Umbilical cord (tissue), 1 donor: ENCODE measurements at regions not wholly inside any gene's neighbourhood (a gene's known extent, or its start where the extent isn't known, plus 50 kb on each side); places are given as distances from the start of the nearest gene placed in this dataset.

Experiments used
- DNase-seq: peaks from one replicate; pipeline ENCODE4 v3.0.0-alpha.2; 2015; ENCODE audit warnings: low spot score

DNA sequence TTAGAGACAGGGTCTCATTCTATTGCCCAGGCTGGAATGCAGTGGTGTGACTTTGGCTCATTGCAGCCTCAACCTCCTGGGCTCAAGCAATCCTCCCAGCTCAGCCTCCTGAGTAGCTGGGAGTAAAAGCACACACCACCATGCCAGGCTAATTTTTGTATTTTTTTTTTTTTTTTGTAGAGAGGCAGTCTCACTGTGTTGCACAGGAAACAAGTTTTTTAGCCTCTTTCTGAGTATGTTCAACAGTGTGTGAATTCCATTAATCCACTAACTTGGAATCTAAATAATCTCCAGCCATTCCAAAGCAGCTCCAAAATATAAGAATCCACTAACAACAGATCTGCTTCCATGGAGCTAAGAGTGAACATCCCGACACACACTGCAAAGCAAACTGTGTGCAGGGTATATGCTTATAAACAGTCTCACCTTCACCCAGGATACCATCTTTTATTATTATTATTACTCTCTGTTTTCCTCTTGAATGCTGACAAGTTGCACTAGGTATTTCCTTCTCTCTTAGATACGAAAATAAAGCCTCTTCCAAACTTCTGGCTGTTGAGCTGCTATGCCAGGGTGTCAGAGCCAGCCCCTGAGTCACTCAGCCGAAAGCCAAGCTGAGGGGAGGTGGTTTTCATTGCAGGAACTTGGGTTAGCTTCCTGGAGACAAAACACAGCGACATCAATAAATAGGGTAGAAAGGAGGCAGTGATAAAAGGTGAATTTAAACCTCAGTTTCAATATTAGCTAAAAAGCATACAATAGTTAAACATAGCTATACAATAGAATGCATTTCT is 264.9 kb downstream of the HIVEP2 start:
- no peak for DNase-seq

DNA sequence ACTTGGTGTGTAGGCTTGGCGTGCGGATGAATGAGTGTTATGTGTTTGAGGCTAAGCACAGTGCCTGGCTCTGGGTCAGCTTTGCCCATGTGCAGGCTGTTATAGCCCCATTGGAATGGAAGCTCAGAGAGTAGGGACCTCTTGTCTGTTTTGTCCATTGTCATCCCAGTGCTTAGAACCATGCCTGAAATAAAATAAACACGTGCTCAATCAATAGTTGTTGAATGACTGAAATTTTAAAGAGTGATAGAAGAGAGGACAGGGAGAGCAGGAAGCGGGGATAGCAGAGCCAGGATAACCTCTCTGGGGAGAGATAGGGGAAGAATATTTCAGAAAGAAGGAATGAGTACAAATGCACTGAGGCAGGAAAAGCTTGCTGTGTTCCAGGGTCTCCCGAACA is 263.9 kb downstream of the HIVEP2 start:
- no peak for DNase-seq

DNA sequence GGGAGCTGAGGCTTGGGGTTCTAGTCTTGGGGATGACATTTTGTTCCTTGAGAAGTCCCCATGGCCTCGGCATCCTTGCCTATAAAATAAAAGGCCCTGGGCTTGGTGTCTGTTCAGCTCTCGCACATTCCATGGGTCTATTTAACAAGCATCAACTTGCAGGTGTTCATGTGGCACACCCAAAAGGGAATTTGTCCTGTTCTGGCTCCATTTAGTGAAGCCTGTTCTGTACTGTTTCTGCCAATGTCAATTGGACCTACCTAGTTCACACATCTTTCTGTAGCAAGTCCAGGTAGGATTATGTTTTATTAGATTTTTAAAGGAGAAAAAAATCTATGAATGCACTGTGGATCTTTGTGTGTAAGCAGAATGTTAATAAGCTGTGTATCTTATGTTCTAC is 262.0 kb downstream of the HIVEP2 start:
- DNase-seq: no peak

DNA sequence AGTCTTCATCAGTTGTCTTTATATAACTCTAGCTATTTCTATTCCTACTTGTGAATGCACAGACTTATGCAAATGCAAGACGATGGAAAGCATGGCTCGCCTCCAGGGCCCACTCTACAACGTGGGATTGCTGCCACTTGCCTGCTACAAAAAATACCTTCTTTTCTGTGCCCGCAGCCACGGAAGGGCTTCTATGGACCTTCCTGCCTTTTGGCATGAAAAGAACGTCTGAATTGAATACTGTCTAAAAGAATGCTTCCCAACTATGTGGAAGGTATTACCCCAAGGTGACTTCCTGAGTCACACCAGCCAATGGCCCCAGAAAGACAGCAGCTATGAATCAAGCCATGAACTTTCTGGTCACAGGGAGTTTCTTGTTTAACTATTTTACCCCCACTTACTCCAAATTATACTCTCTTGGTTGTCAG is 261.2 kb downstream of the HIVEP2 start:
- no peak for DNase-seq

DNA sequence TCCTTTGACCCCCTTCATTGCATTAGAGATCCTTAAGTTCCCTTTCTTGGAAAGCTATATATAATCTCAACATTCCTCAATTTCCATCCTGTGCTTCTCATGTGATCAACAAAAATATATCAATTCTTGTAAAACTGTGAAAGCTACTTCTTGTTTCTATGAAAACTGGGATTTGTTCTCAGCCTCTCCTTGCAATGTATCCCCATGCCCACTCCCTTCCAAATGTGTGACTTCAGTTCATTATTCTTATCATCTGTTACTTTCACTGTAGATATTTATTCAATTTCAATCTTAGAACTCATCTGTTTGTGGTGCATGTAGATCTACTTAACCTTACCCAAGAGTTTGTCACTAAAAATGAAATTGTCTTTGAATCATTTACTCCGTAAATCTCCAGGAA is 260.6 kb downstream of the HIVEP2 start:
- DNase-seq: no peak

DNA sequence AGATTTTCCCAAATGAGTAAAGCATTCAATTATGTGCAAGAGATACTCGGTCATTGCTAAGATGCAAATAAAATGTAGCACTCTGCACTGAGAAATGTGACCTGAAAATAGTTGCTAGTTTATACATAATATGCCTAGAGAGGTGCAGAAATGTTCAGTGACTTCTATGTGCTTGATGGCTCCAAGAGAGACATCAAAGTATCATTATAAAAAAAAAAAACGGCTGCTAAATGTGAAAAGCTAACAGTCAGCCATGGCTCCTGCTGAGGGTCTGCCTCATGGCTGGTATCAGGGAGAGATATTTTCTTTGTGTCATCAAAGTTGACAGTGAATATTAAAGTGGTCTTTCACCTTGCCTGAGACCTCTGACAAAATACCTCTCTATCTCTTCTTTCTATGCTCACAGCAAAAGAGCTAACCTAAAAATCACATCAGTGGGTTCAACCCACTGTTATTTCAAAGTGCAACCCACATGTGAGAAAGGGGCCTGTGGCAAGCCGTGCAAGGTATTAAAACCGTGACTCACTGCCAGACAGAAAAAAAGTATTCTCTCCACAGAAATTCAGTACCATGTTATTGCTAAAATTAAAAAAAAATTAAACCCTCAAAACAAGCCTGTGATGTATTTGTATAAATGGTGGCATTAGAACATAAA is 259.0 kb downstream of the HIVEP2 start:
- no peak for DNase-seq

DNA sequence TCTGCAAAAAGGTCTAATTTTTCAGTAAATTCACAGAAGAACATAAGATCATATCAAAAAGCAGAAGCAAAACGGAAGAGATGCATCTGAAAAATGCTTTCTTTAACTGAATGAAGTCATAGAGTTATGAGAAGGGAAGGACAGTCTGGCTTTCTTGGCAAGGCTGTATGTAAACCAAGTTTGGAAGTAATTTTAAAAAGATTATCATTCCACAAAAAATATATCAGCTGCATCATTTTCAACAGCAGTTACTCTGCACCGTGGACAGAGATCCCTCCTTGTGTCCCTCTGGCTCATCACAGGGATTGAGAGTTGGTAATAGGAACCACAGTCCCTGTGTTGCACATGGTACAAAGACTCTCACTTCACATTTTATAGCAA is 258.5 kb downstream of the HIVEP2 start:
- DNase-seq: no peak

DNA sequence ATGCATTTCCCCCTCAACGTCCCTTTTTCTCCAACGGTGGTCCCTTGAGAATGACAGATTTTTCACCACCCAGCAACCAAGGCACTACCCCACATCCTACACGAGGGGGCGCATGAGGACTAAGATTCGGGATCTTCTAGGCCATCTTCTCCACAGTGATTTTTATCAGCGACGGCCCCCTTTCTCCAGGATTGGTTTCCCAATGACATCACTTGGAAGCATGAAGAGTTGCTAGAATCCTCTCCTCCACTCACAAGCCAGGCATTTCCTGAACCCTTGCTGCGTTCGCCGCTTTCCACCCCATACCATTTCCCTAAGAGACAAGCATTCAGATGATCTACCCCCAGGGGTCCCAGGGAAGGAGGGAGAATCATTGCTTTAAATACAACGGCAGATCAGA is 252.0 kb downstream of the HIVEP2 start:
- peak; percentile 74 for DNase-seq

DNA sequence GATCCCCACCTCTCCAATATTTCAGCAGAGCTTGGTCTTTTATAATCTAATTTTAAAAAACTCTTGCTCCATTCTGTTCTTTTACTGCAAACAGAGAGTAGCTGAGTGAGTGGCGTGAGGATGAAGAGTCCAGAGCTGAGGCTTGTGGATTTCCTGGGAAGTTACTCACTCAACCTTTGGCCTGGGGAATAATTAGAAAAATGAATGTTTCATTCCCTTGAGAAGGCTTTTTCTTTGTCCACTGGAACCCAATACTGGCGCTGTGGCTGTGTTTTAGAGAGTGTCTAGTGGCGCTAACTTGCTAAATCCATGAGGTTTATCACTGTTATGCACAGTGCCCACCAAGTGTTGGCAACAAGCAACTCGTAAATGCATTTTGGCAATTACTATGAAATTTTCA is 251.5 kb downstream of the HIVEP2 start:
- DNase-seq: no peak

DNA sequence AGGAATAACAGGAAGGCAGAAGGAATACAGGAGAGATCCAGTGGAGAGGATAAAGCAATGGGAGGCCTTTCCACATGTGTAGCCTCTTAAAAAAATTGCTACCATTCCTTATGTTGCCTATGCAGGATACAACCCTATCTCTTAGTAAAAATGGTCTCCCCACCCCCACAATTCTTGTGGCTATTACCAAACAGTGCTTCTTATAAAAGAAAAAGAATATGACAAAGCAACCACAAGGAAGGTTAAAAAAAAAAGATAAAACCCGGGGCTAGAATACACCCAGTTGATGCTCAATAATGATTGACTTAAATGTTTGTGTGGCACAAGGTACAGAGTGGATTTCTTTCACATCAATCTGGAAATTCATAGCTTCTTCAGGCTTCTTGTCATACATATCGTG is 250.9 kb downstream of the HIVEP2 start:
- no peak for DNase-seq

DNA sequence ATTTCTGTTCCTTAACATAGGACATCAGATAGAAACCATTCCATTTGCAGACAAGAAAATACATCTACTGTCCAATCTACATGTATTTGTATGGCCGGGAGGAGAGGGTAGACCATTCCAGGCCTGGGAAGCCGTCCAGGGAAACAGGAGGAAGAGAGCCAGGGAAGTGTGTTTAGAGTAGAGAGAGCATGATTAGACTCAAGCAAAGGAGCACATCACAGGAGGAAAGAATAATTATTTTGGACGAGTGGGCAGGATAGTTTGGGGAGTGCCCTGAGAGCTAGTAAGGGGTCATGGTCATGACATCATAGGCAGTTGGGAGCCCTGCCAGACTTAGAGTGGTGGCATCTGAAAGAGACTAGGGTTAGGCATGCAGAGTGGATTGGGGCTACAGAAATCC is 250.0 kb downstream of the HIVEP2 start:
- DNase-seq: no peak

DNA sequence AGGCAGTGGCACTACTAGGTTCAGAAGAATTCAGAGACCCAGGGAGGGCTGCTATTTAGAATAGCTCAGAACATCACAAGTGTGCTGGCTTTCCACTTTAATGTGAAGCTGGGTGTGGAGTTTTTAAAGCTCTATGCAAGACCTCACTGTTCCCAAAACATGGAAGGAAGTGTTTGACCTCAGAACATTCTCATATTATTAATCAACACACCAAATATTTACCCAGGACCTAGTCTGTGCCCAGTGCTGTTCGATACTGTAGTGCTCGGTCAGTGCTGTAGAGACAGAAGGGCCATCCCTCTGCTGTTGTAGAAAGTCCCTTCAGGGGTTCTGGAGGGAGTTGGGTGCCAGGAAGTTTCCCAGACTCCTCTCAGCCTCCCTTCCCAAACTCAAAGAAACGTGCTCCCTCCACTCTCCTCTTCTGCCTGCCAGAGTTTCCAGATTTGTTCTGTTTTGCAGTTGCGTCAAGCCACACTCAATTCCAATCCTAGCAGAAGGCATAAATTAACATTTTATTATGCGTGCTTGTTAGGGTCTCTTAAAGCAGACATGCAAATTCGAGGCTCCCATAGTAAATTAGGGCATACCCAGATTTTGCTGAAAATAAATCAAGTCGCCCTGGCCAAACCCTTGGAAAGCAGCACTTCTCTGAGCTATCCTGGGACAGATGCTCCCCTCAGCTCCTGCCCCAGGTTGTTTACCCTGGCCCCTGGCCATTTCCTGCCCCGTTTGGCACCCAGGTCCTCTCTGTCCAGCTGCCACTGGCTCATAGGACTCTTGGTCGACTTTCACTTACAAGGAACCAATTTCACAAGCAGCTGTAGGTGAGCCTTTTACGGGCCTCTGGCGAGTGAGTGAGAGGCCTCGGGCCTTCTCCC is 248.6 kb downstream of the HIVEP2 start:
- DNase-seq: no peak

DNA sequence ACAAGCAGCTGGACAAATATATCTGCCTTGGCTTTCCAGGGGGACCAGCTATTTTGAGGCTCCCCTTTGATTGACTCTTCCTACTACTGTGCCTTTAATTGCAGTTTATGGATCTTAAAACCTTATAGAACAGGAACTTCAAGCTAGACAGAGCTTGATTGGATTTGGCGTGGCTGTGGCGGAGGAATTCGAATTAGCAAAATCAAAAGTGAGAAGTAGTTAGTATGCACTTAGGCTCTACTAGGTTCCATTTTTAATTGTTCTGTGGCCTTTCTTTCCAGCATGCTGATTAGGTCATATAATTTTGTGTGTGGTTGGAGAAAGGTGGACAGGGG is 248.0 kb downstream of the HIVEP2 start:
- no peak for DNase-seq

DNA sequence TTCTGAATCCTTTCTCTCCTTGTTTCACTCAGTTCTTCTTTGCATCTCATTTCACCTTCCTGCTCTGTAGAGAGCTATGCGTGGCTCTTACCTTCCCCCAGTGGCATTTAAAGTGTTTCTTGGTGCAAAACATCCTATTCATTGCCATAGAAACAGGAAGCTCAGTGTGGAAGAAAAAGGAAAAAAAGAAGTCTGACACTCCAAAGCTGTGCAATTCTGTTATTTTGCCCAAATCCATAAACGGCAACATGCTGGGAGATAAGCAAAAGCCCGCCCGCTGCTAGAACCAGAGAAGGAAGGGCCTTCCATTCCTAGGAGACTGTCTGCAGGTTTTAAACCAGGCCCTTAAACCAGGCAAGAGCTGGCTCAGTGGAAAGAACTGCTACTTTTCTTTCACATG is 247.1 kb downstream of the HIVEP2 start:
- DNase-seq: peak; percentile 84

DNA sequence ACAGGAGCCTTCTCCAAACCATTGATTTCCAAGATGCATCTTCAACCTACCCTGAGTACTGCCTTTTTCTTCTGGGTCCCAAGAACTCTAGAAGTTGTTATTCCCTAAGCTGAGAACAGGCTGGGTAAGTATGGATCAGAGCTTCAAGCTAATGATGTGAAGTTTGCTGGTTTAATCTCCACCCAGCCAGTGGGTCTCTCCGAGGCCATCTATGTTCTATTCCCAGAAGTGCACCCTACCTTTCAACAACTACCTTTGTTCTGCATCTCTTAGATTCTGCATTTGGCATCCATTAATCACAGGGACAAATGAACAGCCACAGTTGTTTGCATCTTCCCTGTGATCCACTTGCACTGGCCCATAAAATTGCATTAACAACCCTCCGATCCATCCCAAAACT is 246.2 kb downstream of the HIVEP2 start:
- DNase-seq: no peak

DNA sequence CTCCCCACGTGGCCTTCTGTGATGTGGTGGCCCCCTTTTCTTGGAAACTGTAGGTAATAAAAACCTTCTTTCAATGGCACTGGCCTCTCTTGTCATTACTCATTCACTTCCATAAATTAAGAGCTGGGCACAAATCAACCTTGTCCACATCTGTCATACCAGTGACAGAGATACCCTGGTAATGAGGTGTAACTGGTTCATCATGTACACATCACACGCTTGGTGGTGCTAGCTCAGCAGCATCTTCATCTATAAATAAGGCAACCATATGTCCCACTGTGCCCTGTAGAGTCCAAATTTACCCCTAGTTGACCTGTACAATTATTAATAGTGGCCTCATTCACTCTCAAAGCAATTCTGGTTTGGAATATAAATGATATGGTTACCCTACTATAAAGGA is 245.6 kb downstream of the HIVEP2 start:
- DNase-seq: no peak

DNA sequence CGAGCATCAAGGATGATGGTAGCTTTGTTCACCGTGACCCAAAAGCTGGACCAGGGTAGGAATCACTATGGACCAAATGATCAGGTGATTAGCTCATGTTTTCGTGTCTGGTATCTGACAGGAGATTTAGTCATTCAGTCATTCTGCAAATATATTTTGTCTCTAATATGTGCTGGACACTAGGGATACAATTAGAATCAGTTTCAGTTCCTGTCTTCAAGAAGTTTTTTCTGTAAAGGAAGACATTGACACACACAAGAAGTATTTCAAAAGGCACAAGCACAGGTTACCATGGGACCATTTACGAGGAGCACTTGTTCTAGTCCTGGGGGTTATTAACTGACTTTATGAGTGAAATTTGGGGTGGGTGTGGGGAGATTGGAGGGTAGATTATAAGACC is 244.9 kb downstream of the HIVEP2 start:
- DNase-seq: no peak

DNA sequence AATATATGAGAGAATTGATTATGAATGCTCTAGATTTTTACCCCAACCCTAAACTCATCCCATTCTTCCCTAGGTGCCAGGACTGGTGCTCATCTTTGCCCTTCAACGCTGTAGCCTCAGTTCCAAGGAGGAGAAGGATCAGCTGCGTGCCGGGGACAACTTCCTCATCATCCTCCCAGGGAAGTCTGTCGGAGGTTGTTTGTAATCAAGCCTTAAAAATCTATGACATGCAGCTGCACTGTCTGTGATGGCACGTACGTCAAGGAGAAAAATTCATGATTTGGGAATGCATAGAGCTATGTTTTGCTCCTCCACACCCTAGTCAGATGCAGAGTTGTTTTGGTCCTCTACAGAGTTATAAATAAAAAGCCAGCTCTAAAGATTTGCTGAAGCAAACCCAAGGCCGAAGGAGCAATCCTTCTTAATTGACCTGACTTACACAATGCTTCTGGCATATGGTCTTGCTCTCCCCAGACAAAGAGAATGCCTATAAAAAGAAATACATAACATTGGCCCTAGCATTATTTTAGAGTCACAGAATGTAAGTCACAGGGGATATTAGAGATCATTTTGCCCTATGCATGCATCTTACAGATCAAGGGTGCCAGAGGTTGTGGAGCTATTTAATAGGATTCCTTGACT is 244.2 kb downstream of the HIVEP2 start:
- no peak for DNase-seq
